K562 (cell line): ENCODE measurements at regions not wholly inside any gene's neighbourhood (a gene's known extent, or its start where the extent isn't known, plus 50 kb on each side); places are given as distances from the start of the nearest gene placed in this dataset.

ENCODE experiments used
- ATF7 ChIP-seq: fragments of 450-650 bp; IDR thresholded peaks from 2 replicates; pipeline ENCODE4 v1.7.1; 2014; ENCODE audit warnings: mild to moderate bottlenecking, moderate library complexity
- BHLHE40 ChIP-seq: IDR thresholded peaks from 2 replicates; pipeline ENCODE4 v1.6.1; 2011; ENCODE audit warnings: low read length, improper control_type of control experiment
- CBX8 ChIP-seq: fragments of 200-600 bp; sonication (generic); IDR thresholded peaks from 2 replicates; pipeline ENCODE4 v1.6.1; 2012; ENCODE audit warnings: borderline replicate concordance, mixed run types, low read depth, mild to moderate bottlenecking, moderate library complexity, mixed read lengths, low read length, control low read depth, inconsistent platforms; ENCODE audit not compliant: poor library complexity, severe bottlenecking; ENCODE audit errors: extremely low read depth
- CEBPG ChIP-seq, 3 experiments: fragments of 200-800 bp in 1 of 3; sonication (Bioruptor generic) in 1 of 3; sonication (generic) in 1 of 3; formaldehyde crosslinking in 1 of 3; IDR thresholded peaks in 2 of 3; conservative IDR thresholded peaks in 1 of 3; 2 replicates each; pipeline versions ENCODE4 v1.6.1 to v1.8.0; 2016 to 2022; ENCODE audit warnings: missing compliant biosample characterization in 2 of 3, missing genetic modification characterization in 2 of 3, mild to moderate bottlenecking in 1 of 3, missing genetic modification reagents in 1 of 3
- FOSL1 ChIP-seq: fragments of 200-800 bp; sonication (Bioruptor generic); conservative IDR thresholded peaks from 2 replicates; pipeline ENCODE4 v1.6.1; 2016; ENCODE audit warnings: missing genetic modification characterization, missing compliant biosample characterization
- L3MBTL2 ChIP-seq: fragments of 450-650 bp; IDR thresholded peaks from 2 replicates; pipeline ENCODE4 v1.6.1; 2016; ENCODE audit warnings: mild to moderate bottlenecking, moderate library complexity
- LEF1 ChIP-seq: fragments of 450-650 bp; IDR thresholded peaks from 2 replicates; pipeline ENCODE4 v1.6.1; 2016; ENCODE audit warnings: mild to moderate bottlenecking
- NFATC3 ChIP-seq: fragments of 450-650 bp; IDR thresholded peaks from 2 replicates; pipeline ENCODE4 v1.6.1; 2017; ENCODE audit warnings: mild to moderate bottlenecking
- NFIC ChIP-seq: fragments of 450-650 bp; IDR thresholded peaks from 2 replicates; pipeline ENCODE4 v1.6.1; 2017; ENCODE audit warnings: mild to moderate bottlenecking, inconsistent platforms
- RFX5 ChIP-seq: IDR thresholded peaks from 2 replicates; pipeline ENCODE4 v1.6.1; 2011; ENCODE audit warnings: low read depth, mild to moderate bottlenecking, improper control_type of control experiment, low read length
- SIX5 ChIP-seq, 2 experiments: IDR thresholded peaks; 2 replicates each; pipeline ENCODE4 v1.6.1; 2011; ENCODE audit warnings: low read length in 2 of 2, borderline replicate concordance in 1 of 2, low read depth in 1 of 2, mild to moderate bottlenecking in 1 of 2, moderate library complexity in 1 of 2; ENCODE audit not compliant: insufficient read depth in 1 of 2
- SMAD3 ChIP-seq: fragments of 450-650 bp; formaldehyde crosslinking; conservative IDR thresholded peaks from 2 replicates; pipeline ENCODE4 v1.4.0; 2020; ENCODE audit warnings: mild to moderate bottlenecking
- SMARCE1 ChIP-seq: fragments of 450-650 bp; IDR thresholded peaks from 2 replicates; pipeline ENCODE4 v1.7.1; 2016; ENCODE audit warnings: mild to moderate bottlenecking
- SOX6 ChIP-seq: fragments of 450-650 bp; IDR thresholded peaks from 2 replicates; pipeline ENCODE4 v1.6.1; 2014; ENCODE audit warnings: mild to moderate bottlenecking
- SPI1 ChIP-seq: IDR thresholded peaks from 2 replicates; pipeline ENCODE4 v1.6.1; 2011; ENCODE audit warnings: low read depth, low read length, control low read depth, borderline replicate concordance
- TRIM24 ChIP-seq, 2 experiments: fragments of 450-650 bp; IDR thresholded peaks; 2 replicates each; pipeline ENCODE4 v1.6.1; 2016
- WHSC1 ChIP-seq: IDR thresholded peaks from one replicate; pipeline ENCODE4 v1.6.1; 2012; ENCODE audit warnings: low read length, control low read depth, inconsistent platforms
- ZC3H8 ChIP-seq: fragments of 450-650 bp; IDR thresholded peaks from 2 replicates; pipeline ENCODE4 v1.6.1; 2017
- ZNF174 ChIP-seq: fragments of 250-450 bp; sonication (Bioruptor Pico); IDR thresholded peaks from 2 replicates; pipeline ENCODE4 v1.4.0; 2020; ENCODE audit warnings: mild to moderate bottlenecking
- ZNF23 ChIP-seq: fragments of 250-450 bp; sonication (Bioruptor Pico); IDR thresholded peaks from 2 replicates; pipeline ENCODE4 v1.4.0; 2020; ENCODE audit warnings: mild to moderate bottlenecking
- ZNF384 ChIP-seq: IDR thresholded peaks from 2 replicates; pipeline ENCODE4 v1.6.1; 2012; ENCODE audit warnings: low read depth, low read length, improper control_type of control experiment
- TF ChIP-seq, protein P1 (sequence below): fragments of 450-650 bp; formaldehyde crosslinking; IDR thresholded peaks from 2 replicates; pipeline ENCODE4 v1.4.0; 2020; ENCODE audit warnings: mild to moderate bottlenecking, mixed read lengths
- TF ChIP-seq, protein P2 (sequence below): sonication (generic); formaldehyde crosslinking; IDR thresholded peaks from 2 replicates; pipeline ENCODE4 v1.8.1; 2023; ENCODE audit warnings: mild to moderate bottlenecking, missing genetic modification reagents

DNA sequence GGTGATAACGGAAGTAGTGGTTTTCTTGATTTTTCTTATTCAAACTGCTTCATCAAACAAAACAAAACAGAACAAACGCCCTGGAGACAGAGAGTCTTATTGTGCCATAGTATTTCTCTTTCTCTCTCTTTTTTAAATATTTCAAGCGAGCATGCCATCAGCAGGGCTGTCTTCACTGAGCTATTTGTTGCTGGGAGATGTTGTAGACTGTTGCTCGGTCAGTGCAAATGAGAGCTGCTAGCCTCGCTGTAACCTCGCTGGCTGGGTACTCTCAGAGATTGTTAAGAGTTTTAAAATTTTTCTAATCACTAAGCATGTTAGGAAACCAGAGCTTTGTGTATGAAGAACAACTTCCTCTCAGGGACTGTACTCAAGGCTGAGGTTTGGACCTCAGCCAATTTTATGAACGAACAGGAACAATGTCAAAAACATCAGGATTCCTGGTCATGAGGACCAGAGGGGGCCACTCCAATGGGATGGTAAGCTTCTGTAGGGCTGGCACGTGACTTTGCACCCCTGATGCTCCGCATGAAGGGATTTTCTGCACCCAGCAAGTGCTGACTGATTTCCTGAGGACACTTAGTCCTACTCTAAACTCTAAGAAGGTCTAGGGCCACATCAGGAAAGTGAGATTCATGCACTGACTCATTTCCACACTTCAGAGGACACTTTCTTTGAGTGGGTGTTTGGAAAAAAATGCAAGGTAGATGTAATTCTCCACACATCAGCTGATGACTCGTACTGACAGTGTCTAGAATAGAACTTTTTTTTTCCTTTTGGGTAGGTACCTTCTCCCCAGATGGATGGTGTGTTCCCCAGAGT lies 59.8 kb upstream of the IL1R1 start (continued):
- TF ChIP-seq CEBPG (CRISPR knock-in tag; IDR thresholded peaks at IDR 0.05), result no peak
- TF ChIP-seq CEBPG (tag; conservative IDR thresholded peaks at IDR 0.05 in 1 of 2, IDR thresholded peaks at IDR 0.05 in 1 of 2), result 0 out of 4 replicates have a peak, but pooled peaks of 1 of the 2 experiments have one; percentile 40
- TF ChIP-seq SMAD3 (CRISPR knock-in tag), result no peak
- no peak for TF ChIP-seq RFX5
- TF ChIP-seq FOSL1 (tag), result peak; percentile 63
- no peak for TF ChIP-seq WHSC1
- peak; percentile 96 for TF ChIP-seq NFIC
- TF ChIP-seq ZC3H8, result no peak
- peak; percentile 46; the same call in 1 of the 2 replicates for TF ChIP-seq L3MBTL2
- TF ChIP-seq BHLHE40, result peak; percentile 79
- TF ChIP-seq ATF7, result peak; percentile 16; the same call in 1 of the 2 replicates
- no peak for TF ChIP-seq ZNF174 (CRISPR knock-in tag)
- TF ChIP-seq SOX6, result peak; percentile 52; the same call in 1 of the 2 replicates
- TF ChIP-seq, protein P1, sequence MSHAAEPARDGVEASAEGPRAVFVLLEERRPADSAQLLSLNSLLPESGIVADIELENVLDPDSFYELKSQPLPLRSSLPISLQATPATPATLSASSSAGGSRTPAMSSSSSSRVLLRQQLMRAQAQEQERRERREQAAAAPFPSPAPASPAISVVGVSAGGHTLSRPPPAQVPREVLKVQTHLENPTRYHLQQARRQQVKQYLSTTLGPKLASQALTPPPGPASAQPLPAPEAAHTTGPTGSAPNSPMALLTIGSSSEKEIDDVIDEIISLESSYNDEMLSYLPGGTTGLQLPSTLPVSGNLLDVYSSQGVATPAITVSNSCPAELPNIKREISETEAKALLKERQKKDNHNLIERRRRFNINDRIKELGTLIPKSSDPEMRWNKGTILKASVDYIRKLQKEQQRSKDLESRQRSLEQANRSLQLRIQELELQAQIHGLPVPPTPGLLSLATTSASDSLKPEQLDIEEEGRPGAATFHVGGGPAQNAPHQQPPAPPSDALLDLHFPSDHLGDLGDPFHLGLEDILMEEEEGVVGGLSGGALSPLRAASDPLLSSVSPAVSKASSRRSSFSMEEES, result peak; percentile 46; the same call in 1 of the 2 replicates
- no peak for TF ChIP-seq ZNF23 (CRISPR knock-in tag)
- no peak for TF ChIP-seq SIX5 (IDR thresholded peaks at IDR 0.05; ENCODE audit: borderline replicate concordance in 1 of 2, insufficient read depth in 1 of 2, low read depth in 1 of 2, low read length in 2 of 2)
- TF ChIP-seq SMARCE1, result 0 out of 2 replicates have a peak, but pooled peaks have one; percentile 48
- TF ChIP-seq, protein P2, sequence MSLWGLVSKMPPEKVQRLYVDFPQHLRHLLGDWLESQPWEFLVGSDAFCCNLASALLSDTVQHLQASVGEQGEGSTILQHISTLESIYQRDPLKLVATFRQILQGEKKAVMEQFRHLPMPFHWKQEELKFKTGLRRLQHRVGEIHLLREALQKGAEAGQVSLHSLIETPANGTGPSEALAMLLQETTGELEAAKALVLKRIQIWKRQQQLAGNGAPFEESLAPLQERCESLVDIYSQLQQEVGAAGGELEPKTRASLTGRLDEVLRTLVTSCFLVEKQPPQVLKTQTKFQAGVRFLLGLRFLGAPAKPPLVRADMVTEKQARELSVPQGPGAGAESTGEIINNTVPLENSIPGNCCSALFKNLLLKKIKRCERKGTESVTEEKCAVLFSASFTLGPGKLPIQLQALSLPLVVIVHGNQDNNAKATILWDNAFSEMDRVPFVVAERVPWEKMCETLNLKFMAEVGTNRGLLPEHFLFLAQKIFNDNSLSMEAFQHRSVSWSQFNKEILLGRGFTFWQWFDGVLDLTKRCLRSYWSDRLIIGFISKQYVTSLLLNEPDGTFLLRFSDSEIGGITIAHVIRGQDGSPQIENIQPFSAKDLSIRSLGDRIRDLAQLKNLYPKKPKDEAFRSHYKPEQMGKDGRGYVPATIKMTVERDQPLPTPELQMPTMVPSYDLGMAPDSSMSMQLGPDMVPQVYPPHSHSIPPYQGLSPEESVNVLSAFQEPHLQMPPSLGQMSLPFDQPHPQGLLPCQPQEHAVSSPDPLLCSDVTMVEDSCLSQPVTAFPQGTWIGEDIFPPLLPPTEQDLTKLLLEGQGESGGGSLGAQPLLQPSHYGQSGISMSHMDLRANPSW (CRISPR knock-in tag), result no peak
- no peak for TF ChIP-seq CBX8
- TF ChIP-seq LEF1, result peak; percentile 17; the same call in 1 of the 2 replicates
- no peak for TF ChIP-seq NFATC3
- TF ChIP-seq ZNF384, result peak; percentile 72
- TF ChIP-seq TRIM24 (IDR thresholded peaks at IDR 0.05), result peak; percentile 10 to 42; a peak in 1 of 4 replicates
- peak; percentile 80 for TF ChIP-seq SPI1
